Fibroblast of pulmonary artery (primary cell): ENCODE measurements at regions not wholly inside any gene's neighbourhood (a gene's known extent, or its start where the extent isn't known, plus 50 kb on each side); places are given as distances from the start of the nearest gene placed in this dataset.

ENCODE experiments used
- DNase-seq: peaks from one replicate; pipeline ENCODE4 v3.0.0-alpha.2; 2010; ENCODE audit warnings: low read depth
- H3K4me3 ChIP-seq: replicated peaks from 2 replicates; pipeline ENCODE4 v1.5.1; 2011; ENCODE audit warnings: low read depth, mild to moderate bottlenecking, control low read depth, low read length, moderate library complexity
- TF ChIP-seq, protein P1 (sequence below): IDR thresholded peaks from 2 replicates; pipeline ENCODE4 v1.5.1; 2011; ENCODE audit warnings: mild to moderate bottlenecking, control low read depth, low read length, inconsistent platforms; ENCODE audit errors: missing control alignments

DNA sequence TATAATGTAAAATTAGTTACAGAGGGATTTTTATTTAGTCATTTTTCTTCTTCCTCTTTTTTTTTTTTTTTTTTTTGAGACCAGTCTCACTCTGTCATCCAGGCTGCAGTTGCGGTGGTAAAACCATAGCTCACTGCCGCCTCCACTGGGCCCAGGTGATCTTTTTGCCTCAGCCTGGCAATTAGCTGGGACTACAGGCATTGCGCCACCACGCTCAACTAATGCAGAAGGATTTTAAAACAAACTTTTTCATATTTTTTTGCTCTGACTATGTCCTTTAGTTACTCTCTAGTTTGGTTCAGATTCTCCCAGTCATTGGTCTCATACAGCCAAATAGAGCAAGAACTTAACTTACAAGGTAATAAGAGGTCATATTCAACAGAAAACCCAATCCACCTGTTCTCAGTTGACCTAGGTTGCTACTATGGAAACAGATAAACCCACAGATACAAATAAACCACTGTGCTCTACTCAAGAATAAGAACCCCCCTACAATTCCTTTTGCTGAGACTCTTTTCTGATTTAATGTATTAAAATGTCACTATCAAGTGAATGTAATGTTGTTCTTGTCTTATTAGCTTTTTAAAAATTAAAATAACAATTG, 50.1 kb upstream of the TTC39B start:
- TF ChIP-seq, protein P1, sequence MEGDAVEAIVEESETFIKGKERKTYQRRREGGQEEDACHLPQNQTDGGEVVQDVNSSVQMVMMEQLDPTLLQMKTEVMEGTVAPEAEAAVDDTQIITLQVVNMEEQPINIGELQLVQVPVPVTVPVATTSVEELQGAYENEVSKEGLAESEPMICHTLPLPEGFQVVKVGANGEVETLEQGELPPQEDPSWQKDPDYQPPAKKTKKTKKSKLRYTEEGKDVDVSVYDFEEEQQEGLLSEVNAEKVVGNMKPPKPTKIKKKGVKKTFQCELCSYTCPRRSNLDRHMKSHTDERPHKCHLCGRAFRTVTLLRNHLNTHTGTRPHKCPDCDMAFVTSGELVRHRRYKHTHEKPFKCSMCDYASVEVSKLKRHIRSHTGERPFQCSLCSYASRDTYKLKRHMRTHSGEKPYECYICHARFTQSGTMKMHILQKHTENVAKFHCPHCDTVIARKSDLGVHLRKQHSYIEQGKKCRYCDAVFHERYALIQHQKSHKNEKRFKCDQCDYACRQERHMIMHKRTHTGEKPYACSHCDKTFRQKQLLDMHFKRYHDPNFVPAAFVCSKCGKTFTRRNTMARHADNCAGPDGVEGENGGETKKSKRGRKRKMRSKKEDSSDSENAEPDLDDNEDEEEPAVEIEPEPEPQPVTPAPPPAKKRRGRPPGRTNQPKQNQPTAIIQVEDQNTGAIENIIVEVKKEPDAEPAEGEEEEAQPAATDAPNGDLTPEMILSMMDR = no peak
- DNase-seq = no peak
- no peak overlapping the region for H3K4me3 ChIP-seq
